ENCODE measurements at regions not wholly inside any gene's neighbourhood (a gene's known extent, or its start where the extent isn't known, plus 50 kb on each side); places are given as distances from the start of the nearest gene placed in this dataset.

- TF ChIP-seq CTCF (IDR thresholded peaks at IDR 0.05) (no peak), POLR2AphosphoS5 (IDR thresholded peaks at IDR 0.05) (no peak), EP300 (IDR thresholded peaks at IDR 0.05) (no peak)
These were observed 54.0 kb upstream of the S1PR3 start for GRCh38 chr9:88937248-88937647.
